NCI-H226 (cell line): ENCODE measurements at regions not wholly inside any gene's neighbourhood (a gene's known extent, or its start where the extent isn't known, plus 50 kb on each side); places are given as distances from the start of the nearest gene placed in this dataset.
"Not testable (repeated sequence)": the region's sequence is repeated elsewhere in the genome, so short reads cannot be mapped to it uniquely, and the experiment has no call there.

ENCODE experiments used
- DNase-seq: peaks from one replicate; pipeline ENCODE4 v3.0.0-alpha.2; 2015

DNA sequence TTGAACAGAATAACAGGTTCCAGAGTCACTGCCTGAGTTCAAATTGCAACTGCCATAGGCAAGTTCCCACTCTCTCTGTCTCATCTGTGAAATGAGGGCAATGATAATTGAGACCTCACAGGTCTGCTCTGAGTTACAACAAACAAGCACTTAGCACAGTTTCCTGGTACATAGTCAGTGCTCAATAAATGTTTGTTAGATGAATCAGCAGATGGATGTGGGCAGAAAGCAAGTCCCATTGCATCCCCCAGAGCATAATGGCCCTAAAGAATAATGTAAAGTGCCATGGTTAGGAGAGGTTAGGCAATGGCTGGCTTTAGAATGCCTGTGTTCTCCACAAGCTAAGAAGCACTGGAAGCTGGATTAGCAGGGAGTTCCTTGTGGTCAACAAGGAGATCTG is 136.5 kb upstream of the LARP1 start:
- no peak for DNase-seq

DNA sequence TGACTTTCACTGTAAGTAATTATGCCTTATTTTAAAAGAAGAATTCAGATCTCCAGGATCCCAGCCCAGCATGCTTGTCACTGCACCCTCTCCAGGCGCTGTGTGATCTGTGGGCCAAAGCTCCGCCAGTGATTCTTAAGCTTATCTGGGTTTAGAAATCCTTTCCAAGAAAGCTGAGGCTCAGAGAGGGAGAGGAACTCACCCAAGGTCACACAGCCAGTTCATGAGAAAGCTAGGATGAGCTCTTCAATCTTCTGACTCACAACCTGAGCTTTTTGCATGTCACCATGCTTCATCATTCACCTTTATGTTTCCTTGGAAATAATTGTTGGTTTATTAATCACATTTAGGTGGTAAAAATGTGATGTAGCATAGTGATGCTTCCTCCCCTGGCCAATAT is 136.6 kb upstream of the HAND1 start:
- no peak for DNase-seq

DNA sequence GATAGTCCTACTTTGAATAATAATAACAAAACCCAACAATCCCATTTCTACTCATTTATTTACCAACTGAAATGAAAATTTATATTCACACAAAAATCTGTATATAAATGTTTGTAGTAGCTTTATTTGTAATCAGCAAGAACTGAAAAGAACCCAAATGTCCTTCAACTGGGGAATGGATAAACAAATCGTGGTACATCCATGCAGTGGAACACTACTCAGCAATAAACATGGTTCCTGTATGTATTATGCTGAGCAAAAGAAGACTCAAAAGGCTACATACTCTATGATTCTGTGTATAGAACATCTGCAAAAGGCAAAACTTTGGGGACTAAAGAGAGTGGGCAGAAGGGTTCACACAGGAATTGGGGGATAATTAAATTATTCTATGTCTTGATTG is 136.1 kb upstream of the HAND1 start:
- DNase-seq, result no peak

DNA sequence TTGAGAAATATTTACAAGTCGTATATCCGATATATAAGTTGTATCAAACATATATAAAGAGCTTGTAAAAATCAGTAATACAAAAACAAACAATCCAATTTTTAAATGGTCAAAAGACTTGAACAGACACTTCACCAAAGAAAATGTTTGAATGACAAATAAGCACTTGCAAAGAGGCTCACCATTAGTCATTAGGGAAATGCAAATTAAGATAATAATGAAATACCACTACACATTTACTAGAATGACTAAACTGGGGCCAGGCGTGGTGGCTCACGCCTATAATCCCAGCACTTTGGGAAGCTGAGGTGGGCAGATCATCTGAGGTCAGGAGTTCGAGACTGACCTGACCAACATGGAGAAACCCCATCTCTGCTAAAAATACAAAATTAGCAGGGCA is 134.6 kb upstream of the HAND1 start:
- no peak for DNase-seq

DNA sequence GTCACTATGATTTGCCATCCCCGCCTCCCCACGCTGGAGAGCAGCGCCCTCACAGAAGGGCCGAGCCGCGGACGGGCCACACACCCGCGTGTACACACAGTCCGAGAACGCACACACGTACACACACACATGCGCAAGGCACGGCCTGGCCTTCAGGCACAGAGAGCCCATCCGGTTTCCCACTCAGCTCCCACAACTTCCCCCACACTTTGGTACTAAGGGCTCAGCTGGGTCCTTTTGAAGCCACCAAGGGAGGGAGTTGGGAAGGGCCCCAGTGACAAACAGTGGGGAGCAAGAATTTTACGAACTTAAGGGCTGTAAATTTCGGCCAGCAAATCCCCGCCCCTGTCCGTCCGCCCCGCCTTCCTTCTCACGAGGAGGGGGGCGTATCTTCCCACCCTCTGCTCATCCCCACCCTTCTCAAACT is 133.3 kb upstream of the HAND1 start:
- DNase-seq, result no peak

DNA sequence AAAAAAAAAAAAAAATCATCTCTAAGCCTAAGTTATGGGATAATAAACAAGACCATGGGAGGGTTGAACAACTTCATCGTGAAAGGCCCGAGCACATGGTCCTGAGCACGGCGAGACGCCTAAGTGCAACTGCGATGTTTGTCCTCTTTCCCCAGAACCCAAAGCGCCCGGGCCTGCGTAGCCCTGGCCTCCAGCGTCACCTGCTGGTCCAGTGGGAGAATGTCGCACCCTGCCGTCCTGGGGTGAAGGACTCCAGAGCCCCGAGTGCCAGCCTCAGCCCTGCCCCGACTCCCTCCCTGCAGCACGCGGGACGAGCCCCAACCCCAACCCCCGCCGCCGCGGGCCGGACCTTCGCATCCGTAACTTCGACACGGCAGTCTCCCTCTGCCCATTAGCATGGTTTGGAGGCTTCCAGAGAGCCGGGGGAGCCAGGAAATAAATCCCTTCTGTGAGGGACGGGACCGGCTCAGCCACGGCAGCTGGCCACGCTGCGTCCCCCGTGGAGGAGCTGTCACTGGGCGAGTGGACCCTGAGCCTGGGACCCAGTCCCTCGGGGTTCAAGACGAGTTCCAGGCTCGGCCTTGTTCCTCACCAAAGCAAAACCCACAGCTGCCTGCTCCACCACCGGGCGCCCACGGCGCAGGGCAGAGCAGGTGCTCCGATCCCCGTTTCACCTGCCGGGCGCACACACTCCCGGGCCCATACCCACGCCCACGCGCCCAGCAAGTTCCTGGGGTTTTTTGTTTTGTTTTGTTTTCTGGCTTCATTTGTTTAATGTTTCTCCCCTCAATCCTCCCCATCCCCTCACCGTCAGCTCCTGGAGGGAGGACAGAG is 132.5 kb upstream of the HAND1 start:
- peak; percentile 66 for DNase-seq

DNA sequence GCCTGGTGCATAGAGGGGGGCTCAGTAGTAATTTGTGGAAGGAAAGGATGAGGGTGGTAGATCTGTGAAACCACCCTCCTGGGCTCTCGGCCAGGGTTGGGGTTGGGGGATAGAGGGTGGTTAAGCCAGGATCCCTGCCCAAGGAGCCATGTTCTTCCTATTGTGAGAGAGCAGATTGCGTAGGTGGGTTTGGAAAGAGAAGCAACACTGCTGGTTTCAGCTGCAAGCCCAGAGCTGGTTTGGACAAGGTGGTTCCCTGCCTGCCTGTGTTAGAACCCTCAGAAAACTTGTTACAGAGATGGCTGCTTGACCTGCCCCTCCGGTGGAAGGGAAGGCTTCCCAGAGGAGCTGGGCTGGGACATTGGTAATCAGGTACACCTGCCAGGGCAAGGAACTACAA is 131.2 kb upstream of the HAND1 start:
- no peak for DNase-seq

DNA sequence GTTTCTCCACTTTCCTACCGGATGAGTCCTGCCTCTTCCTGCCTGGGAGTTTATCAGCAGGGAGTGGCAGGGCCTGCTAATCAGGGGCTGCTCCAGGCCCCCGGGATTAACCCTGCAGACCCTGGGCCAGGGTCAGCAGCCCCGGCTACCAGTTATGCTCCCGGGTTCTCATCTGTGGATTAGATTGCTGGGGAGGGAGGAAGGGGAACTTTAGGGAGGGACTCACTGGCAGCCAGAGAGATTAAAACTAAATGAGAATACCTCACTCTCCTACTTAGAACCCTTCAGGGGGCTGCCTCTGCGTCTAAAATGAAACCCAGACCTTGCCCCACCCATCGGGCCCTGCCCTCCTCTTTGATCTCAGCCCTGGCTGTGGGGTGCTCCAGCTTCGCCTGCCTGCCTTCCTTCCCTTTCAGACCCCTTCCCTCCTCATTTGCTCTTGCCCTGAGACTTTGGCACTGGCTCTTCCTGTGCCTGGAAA is 130.5 kb upstream of the HAND1 start:
- no peak for DNase-seq

DNA sequence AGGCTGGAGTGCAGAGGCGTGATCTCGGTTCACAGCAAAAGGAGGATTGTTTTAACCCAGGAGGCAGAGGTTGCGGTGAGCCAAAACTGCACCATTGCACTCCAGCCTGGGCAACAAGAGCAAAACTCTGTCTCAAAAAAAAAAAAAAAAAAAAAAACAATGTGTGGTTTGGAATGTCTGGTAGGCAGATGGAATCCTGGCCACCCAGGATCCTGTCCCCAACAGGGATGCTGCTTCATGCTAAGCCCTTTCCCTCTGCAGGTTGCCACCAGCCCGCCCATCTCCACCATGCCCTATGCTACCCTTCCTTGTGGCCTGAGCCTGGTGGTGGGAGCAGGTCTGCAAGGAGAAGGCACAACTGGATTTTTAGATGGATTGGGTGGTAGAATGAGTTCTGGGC is 129.7 kb upstream of the HAND1 start:
- DNase-seq, result no peak

DNA sequence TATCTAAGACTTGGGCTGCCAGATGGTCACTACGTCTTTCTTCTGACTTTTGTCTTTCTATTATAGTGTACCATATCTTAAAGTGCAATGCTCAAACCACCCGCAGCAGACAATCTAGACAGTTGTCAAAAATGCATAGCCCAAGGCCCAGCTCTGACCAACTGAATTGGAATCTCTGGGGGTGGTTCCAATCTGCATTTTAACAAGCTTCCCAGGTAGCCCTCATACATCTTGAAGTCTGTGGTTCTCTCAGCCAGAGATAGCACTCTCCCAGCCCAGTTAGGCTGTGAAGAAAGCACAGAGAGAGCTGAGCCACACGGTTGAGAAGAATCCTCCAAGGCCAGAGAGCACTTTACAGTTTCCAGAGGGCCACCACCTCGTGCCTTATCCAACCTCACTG is 128.2 kb upstream of the HAND1 start:
- no peak for DNase-seq

DNA sequence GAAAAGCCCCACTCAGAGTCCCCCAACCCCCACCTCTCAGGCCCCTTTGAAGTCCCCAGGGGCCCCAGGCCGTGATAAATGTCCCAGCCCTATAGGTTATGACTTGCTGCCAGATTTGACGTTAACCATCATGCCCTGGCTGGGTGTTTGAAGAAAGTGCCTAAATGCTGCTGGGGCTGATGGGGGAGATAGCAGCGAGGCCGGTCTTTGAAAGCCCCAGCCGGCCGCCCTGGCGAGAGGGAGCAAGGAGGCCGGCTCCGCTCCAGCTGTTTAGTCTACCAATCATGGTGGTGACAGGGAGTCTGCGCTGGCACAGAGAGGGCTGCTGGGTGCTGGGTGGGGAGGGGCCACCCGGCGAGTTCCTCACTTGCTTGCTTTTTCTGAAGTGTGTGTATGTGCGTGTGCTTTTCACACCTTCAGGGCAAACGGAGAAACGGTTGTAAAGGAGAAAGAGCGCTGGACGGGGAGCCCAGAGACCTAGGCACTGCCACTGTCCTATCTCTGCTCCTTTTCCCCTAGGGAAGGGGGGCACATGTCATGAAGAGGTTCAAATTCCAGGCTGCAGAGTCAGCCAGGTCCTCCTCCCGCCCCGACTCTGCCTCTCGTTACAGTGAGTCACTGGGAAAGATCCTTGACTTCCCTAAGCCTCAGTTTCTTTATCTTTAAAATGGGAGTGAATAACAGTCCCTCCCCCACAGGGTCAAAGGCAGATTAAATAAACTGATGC is 126.1 kb upstream of the HAND1 start:
- DNase-seq, result no peak

DNA sequence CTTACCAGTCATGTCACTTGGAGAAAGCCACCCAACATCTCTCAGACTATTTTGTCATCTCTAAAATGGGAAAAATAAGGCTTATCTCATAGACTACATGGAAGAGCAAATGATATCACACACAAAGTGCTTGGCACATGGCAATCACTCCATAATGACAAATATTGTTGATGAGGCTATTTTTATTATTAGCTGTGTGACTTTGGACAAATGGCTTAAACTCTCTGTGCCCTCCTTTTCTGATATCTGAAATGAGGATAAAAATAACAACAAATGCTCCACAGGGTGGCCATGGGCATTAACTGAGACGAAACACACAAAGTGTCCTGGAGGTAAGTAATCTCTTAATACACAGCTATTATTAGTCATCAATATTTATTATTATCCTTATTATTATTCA is 125.5 kb upstream of the HAND1 start:
- no peak for DNase-seq

DNA sequence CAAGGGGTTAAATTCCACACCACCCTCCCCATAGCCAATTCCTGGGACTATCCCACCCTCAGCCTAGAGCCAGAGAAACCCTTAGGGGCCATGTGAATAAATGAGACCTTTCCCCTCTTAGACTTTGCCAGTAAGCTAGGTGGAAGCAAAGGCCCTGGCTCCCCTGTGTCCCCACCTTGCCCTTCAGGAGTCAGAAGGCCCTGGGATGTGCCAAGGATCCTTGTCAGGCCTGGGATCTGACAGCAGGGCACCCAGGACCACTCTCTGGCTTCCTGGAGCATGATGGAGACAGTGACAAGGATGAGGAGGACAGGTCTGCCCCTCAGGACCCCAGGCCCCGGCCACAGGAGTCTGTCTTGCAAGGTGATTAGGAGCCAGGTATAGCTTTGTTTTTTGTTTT is 125.0 kb upstream of the HAND1 start:
- no peak for DNase-seq

DNA sequence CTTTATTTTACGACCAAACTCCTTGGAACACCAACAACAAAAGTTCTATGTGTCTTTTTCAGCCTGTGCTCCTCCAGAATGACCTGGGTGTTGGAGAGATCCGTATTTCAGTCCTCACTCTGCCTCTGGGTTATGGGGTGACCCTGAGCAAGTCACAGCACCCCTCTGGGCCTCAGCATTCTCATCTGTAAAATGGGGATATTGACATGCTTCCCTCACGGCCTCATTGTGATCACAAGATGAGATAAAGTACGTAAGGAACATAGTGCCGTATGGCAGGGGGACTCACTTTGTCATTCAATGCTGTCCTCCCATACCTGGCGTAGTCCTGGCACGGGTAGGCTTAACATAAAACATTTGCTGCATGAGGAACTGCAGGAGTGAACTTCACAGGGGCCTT is 123.0 kb upstream of the HAND1 start:
- DNase-seq, result no peak

DNA sequence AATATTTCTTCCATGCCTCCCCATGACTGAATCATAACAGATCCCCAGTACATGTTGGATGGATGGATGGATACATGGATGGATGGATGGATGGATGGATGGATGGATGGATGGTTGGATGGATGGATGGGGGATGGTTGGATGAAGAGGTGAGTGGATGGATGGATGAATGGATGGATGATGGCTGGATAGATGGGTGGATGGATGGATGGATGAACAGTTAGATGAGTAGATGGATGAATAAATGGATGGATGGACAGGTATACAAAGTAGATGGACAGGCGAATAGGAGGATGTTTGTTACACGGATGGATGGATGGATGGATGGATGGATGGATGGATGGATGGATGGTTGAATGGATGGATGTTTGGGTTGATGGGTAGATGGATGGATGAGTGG is 120.0 kb upstream of the HAND1 start:
- no peak for DNase-seq

DNA sequence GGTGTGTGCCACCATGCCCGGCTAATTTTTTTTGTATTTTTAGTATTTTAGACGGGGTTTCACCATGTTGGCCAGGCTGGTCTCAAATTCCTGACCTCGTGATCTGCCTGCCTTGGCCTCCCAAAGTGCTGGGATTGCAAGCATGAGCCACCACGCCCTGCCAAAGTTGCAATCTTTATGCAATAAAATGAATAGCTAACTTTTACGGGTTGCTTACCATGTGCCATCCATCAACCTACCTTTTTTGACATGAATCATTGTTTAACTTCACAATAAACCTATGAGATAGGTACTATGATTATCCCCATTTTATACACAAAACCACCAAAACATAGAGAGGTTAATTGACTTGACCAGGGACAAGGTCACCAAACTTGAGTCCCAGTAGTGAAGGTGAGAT is 118.8 kb upstream of the HAND1 start:
- not testable (repeated sequence) for DNase-seq

DNA sequence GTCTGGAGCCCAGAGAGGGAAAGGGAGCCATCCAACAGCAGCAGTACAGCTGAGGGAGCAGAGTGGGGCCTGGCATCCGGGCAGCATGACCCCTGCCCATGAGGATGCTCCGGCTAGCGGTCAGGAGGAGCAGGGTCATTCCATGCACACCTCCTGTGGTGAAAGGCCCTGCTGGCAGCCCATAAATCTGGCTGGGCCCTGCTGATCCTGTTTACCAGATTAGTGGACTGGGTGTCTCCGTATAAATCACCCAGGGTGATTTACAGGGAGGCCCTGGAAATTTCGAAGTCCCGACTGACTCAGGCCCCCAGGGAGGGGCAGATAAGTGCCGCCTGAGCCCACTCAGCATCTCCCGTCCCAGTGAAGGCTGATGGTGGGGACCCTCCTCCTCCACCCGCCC is 117.6 kb upstream of the HAND1 start:
- DNase-seq, result no peak

DNA sequence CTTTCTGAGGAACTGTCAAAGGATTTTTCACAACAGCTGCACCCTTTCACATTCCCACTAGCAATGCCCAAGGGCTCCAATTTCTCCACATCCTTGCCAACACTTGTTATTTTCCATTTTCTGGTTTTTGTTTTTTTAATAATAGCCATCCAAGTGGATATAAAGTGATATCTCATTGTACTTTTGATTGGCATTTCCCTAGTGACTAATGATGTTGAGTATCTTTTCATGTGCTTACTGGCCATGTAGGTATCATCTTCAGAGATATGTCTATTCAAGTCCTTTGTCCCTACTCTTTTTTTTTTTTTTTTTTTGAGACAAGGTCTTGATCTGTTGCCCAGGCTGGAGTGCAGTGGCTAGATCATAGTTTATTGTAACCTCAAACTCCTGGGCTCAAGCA is 115.8 kb upstream of the HAND1 start:
- DNase-seq, result no peak

DNA sequence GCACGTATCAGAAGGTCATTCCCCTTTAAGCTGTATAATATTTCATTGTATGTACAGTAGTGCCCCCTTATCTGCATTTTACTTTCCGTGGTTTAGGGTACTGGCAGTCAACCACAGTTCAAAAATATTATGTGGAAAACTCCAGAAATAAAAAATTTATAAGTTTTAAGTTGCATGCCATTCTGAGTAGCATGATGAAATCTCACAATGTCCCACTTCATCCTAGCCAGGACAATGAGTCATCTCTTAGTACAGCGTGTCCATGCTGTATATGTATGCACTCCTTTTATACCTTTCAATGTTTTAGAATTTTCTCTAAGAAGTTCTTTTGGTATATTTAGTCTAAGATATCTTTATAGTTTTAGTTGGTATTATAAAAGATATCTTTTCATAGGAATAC is 115.0 kb upstream of the HAND1 start:
- DNase-seq, result no peak

DNA sequence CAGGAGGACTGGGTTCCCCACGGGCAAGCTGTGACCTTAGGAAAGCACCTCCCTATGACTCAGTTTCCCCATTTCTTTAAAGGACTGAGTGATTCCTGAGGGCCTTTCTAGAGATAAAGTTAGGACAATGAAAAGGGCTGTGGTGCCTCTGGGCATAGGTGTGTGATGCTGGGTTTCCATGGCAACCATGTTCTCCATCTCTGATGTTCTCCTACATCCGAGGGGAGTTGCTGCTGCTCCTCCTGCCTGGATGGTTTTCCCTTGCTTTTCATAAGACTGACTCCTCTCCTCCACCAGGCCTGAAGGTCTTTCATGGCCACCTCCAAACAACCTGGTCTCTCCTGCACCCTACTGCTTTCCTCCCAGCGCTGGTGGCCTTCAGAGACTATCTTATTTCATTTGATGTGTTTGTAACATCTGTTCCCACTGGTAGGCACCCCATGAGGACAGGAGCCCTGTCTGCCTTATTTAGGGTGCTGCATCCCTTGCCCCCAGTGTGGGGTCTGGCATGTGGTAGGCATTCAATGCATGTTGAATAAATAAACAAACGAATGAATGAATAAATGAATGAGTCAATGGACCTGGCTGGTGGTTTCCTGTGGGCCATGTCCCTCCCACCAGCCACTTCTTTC is 112.2 kb upstream of the HAND1 start:
- DNase-seq, result no peak

DNA sequence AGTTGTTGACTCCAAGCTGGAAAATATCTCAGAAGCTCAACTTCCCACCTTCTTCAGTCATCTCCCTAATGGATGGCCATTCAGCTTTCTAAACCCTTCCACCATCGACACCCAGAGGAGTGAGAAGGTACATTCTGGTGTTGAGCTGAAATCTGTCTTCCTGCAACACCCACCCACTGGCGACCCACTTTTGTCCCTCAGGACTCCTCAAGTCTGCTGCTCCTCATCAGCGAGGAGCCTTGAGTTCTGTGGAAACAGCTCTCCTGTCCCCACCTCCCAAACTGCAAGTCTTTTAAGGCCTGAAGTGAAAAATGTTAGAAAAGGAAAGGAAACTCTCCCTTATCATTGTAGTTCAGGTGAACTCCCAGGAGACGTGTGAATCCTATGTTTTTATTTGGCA is 111.5 kb upstream of the HAND1 start:
- no peak for DNase-seq

DNA sequence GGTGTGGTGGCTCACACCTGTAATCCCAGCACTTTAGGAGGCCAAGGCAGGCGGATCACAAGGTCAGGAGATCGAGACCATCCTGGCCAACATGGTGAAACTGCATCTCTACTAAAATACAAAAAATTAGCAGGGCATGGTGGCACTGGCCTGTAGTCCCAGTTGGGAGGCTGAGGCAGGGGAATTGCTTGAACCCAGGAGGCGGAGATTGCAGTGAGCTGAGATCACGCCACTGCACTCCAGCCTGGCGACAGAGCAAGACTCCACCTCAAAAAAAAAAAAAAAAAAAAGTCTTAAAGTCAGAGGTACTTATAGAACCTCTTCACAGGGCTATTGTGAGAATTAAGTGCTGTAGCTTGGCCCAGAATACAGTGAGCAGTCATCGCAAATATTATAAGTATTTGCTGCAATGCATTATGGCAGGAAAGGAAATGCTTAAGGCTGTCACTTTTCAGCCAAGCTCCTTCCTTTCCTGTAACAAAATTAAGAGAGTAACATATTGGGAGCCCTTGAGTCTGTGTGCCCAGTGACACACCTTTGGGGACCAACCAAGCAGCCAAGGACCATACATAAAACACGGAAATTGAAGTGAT is 110.9 kb upstream of the HAND1 start:
- not testable (repeated sequence) for DNase-seq

DNA sequence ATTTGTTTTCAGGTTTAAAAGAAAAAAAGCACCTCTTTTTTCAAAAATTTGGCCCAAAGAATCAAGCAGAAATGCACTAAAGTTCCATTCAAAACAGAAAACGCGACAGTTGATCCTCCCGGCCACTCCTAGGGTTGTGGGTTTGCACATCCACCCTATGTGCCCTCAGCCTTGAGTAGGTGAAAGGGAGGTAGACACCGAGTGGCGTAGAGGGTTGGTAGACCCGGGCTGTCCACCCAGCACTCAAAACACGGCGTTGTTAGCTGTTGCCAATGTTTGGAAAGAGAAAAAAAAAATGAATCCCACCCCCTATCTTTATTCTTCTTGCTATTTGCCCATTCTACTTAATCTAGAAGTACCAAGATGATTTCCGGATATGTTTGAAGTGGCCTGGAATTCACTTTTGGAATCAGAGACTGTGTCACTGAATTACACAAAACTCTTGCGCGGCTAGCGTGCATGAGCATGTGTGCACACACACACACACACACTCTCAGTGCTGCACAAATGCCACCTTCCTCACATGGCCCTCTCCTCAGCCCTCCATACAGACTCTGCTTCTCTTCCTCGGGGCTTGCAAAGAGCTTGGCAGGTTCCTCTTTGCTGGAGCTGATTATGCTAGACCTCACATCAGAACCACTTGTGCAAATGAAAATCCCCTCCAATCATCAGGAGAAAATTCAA is 110.2 kb upstream of the HAND1 start:
- no peak for DNase-seq
